ENCODE measurements at regions not wholly inside any gene's neighbourhood (a gene's known extent, or its start where the extent isn't known, plus 50 kb on each side); places are given as distances from the start of the nearest gene placed in this dataset.

DNA sequence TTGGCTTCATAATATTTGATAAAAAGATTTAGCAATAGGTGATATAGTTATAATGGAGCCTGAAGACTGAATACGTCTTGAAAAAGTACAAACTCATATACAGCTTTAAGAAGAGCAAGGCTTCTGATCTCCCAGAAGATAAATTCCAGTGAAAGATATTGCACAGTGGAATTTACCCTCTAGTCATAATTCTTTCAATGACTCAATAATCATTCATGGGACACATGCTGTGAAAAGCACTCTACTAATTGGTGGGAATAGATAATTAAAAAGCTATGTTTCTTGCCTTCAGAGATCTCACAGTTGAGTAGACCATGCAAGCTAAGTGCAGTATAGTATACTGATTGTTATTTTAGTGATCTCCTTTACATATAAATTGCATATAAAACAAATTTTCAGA, 538.6 kb upstream of the CYLC2 start:
- TF ChIP-seq YY1 (IDR thresholded peaks at IDR 0.05; ENCODE audit: low read depth): no peak
- TF ChIP-seq EGR1 (IDR thresholded peaks at IDR 0.05): no peak
- TF ChIP-seq, protein P1, sequence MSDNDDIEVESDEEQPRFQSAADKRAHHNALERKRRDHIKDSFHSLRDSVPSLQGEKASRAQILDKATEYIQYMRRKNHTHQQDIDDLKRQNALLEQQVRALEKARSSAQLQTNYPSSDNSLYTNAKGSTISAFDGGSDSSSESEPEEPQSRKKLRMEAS (IDR thresholded peaks at IDR 0.05): no peak
- TF ChIP-seq EP300 (IDR thresholded peaks at IDR 0.05; ENCODE audit: borderline replicate concordance): no peak
- TF ChIP-seq TCF12 (IDR thresholded peaks at IDR 0.05; ENCODE audit: low read depth): no peak
- TF ChIP-seq TAF1 (IDR thresholded peaks at IDR 0.05; ENCODE audit: low read depth): no peak

Measured in Ishikawa (cell line).